ENCODE measurements at regions not wholly inside any gene's neighbourhood (a gene's known extent, or its start where the extent isn't known, plus 50 kb on each side); places are given as distances from the start of the nearest gene placed in this dataset.

- no peak for TF ChIP-seq CTCF (IDR thresholded peaks at IDR 0.05; ENCODE audit: extremely low read depth, insufficient read depth, missing control alignments)
- no peak for DNase-seq (ENCODE audit: low spot score)
- in situ Hi-C loops (cut with MboI; ENCODE audit: low pct_unique_long_range_greater_than_20kb, low sequenced_read_pairs, unreplicated experiment) = no loop called here
These were observed 376.1 kb upstream of the MCTP2 start for GRCh38 chr15:93855181-93855826.

GRCh38 chr15:93854088-93854487, 377.3 kb upstream of the MCTP2 start:
- in situ Hi-C loops (cut with MboI; ENCODE audit: low pct_unique_long_range_greater_than_20kb, low sequenced_read_pairs, unreplicated experiment) = no loop called here
- TF ChIP-seq CTCF (IDR thresholded peaks at IDR 0.05; ENCODE audit: extremely low read depth, insufficient read depth, missing control alignments) = no peak
- no peak for DNase-seq (ENCODE audit: low spot score)

GRCh38 chr15:93852761-93853160, 378.6 kb upstream of the MCTP2 start:
- no peak for DNase-seq (ENCODE audit: low spot score)
- no peak for TF ChIP-seq CTCF (IDR thresholded peaks at IDR 0.05; ENCODE audit: extremely low read depth, insufficient read depth, missing control alignments)
- in situ Hi-C loops (cut with MboI; ENCODE audit: low pct_unique_long_range_greater_than_20kb, low sequenced_read_pairs, unreplicated experiment) = no loop called here

GRCh38 chr15:93848490-93848889, 382.9 kb upstream of the MCTP2 start:
- DNase-seq (ENCODE audit: low spot score) = no peak
- in situ Hi-C loops (cut with MboI; ENCODE audit: low pct_unique_long_range_greater_than_20kb, low sequenced_read_pairs, unreplicated experiment) = no loop called here

GRCh38 chr15:93848076-93848475, 383.3 kb upstream of the MCTP2 start:
- in situ Hi-C loops (cut with MboI; ENCODE audit: low pct_unique_long_range_greater_than_20kb, low sequenced_read_pairs, unreplicated experiment) = no loop called here
- no peak for TF ChIP-seq CTCF (IDR thresholded peaks at IDR 0.05; ENCODE audit: extremely low read depth, insufficient read depth, missing control alignments)
- DNase-seq (ENCODE audit: low spot score) = no peak

More at GRCh38 chr15:93848490-93848889, 382.9 kb upstream of the MCTP2 start:
- no peak for TF ChIP-seq CTCF (IDR thresholded peaks at IDR 0.05; ENCODE audit: extremely low read depth, insufficient read depth, missing control alignments)

GRCh38 chr15:93846148-93846547, 385.2 kb upstream of the MCTP2 start:
- in situ Hi-C loops (cut with MboI; ENCODE audit: low pct_unique_long_range_greater_than_20kb, low sequenced_read_pairs, unreplicated experiment) = no loop called here
- DNase-seq (ENCODE audit: low spot score) = no peak
- TF ChIP-seq CTCF (IDR thresholded peaks at IDR 0.05; ENCODE audit: extremely low read depth, insufficient read depth, missing control alignments) = no peak

Measured in GM13977 (cell line).